Left ventricle myocardium superior (tissue), 1 donor: ENCODE measurements at regions not wholly inside any gene's neighbourhood (a gene's known extent, or its start where the extent isn't known, plus 50 kb on each side); places are given as distances from the start of the nearest gene placed in this dataset.
"Not testable (repeated sequence)": the region's sequence is repeated elsewhere in the genome, so short reads cannot be mapped to it uniquely, and the experiment has no call there.

ENCODE experiments used
- ATAC-seq: fragments of 200-7000 bp; cut with Tn5 transposase; one replicate; pipeline ENCODE4 v1.9.1; 2020; ENCODE audit warnings: mild to moderate bottlenecking, moderate library complexity
- DNase-seq: peaks from one replicate; pipeline ENCODE4 v3.0.0-alpha.2; 2020
- intact Hi-C: fragments of 100-400 bp; cut with micrococcal nuclease; formaldehyde crosslinking; loops from one replicate; pipeline ENCODE4 v1.11.0; 2022
- donor health status: DM: no; HTN: yes; CAD: no; lungs with severe emphysema.

DNA sequence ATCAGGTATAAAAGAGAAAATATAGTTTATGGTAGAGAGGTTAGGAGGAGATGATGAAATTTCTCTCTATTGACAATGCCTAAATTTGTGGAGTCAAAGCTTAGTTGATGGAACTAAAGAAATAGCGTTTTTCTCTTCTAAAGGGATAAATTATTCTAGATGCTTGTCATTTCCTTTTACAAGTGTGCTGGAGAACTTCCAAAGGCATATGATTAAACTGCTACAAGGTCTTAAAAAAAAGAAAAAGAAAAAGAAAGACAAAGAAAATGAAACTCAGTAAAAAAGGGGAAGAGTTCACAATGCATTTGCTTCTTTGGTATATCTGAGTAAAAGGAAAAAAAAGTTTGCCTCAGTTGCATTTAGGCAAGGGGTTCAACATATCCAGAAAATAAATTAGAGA is 499.8 kb upstream of the PTCHD4 start:
- intact Hi-C loops: no loop called here
- DNase-seq: no peak
- ATAC-seq: no peak

DNA sequence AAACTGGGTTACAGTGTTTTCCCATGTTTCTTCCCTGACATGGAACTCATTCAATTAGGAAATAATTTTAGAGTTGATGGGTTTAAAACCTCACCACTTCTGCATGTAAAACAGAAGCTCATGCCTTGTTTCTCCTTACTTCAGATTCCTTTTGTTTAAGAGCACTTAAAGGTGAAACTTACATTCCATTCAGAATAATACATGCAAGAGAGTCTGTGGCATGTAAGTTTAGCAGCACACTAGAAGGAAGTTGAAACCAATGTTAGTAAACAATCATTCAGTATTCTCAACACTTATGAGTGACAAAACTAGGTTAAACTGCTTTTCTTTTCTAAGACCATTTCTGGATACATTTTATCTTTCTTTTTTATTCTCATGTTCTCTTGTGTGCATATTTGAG is 495.6 kb upstream of the PTCHD4 start:
- ATAC-seq (no peak), DNase-seq (no peak)
- intact Hi-C loops: no loop called here

DNA sequence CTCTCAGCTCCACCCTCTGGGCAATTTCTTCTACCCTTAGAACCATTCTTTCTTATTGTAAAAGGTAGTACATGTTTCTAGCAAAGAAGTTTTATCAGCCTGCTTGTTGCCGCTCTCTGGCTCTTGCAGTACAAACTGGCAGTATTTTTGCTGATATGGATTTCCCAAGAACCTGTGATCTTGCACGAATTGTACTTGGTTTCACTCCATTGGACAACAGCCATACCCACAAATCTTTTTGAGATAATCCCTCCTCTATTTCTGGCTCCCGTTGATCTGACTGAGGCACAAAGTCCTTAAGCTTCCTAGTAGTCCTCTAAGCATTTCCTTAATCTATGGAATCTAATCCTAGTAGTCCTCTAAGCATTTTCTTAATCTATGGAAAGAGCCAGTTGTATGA is 487.0 kb upstream of the PTCHD4 start:
- no peak for DNase-seq
- no peak for ATAC-seq
- intact Hi-C loops: no loop called here

DNA sequence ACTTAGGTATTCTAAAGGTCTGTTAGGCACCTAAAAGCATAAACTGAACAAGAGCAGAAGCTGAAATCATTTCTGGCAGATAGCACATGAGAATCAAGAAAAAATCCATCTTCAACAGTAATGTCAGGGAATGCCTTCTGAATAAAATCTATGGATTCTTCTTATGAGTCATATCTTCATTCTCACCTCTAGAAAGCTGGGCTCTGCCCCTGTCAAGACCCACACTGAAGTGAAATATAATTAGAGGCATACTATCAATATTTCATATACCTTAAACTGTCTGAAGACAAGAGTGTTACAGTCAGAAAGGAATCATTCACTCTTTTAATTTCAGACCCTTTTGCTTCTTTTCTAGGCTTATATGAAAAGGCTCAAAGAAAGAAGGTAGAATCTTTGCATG is 485.8 kb upstream of the PTCHD4 start:
- ATAC-seq (no peak), DNase-seq (no peak)
- intact Hi-C loops: no loop called here

DNA sequence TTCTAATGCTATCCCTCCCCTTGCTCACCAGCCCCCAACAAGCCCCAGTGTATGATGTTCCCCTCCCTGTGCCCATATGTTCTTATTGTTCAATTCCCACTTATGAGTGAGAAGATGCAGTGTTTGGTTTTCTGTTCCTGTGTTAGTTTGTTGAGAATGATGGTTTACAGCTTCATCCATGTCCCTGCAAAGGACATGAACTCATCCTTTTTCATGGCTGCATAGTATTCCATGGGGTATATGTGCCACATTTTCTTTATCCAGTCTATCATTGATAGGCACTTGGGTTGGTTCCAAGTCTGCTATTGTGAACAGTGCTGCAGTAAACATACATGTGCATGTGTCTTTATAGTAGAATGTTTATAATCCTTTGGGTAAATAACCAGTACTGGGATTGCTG is 480.2 kb upstream of the PTCHD4 start:
- DNase-seq, intact Hi-C loops, ATAC-seq: not testable (repeated sequence)

DNA sequence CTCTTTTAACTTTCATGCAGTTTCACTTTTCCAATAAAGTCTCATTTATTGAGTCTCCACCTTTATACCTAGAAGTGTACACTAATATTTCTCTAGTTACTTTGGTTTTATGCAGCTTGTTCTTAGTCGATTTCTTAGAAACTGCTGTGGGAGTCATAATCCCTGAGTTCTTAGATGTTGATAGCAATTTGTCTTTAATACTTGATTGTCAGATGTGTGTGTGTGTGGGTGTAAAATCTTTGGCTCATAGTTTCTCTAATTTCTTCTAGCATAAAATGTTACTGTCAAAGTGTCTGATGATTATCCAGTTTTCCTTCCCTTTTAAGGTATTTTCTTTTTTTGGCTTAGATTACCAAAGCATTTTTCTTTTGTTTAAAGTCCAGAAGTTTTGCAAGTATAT is 473.8 kb upstream of the PTCHD4 start:
- DNase-seq (no peak), ATAC-seq (no peak)
- intact Hi-C loops: no loop called here

DNA sequence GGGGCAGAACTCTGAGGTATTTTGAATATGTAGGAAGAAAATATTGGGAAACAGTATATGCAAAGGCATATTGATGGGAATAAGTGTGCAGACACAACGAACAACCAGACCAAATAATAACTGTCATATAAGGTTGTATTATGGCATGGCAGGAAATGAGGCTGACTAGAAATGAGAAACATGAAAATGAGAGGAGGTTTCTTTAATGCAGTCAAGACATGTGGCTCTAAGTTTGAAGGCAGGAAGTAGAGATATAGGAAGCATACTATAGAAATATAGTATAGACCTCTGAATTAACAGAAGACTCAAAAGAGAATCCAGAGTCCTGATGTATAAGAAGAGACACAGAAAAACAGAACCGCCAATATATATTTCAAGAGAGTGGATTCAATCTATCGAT is 459.7 kb upstream of the PTCHD4 start:
- no peak for ATAC-seq
- no peak for DNase-seq
- intact Hi-C loops: no loop called here

DNA sequence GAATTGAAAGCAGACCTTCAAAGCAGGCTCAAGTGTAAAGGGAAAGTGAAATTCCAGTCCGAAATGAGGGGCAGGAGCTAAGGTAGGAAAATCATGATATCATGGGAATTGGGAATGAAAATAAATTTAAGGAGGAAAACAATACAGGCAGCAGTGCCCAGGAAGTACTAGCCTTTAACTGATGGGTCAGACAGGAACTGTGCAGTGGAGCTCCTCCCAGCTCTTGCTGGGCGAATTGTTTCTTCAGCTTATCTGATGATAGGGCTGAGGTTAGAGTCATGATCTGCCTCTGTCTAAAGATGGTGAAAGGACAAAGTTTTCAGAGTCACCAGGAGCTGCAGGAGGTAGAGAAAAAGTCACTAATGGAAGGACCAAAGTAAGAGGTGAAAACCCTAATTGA is 457.9 kb upstream of the PTCHD4 start:
- intact Hi-C loops: no loop called here
- ATAC-seq (no peak), DNase-seq (no peak)

DNA sequence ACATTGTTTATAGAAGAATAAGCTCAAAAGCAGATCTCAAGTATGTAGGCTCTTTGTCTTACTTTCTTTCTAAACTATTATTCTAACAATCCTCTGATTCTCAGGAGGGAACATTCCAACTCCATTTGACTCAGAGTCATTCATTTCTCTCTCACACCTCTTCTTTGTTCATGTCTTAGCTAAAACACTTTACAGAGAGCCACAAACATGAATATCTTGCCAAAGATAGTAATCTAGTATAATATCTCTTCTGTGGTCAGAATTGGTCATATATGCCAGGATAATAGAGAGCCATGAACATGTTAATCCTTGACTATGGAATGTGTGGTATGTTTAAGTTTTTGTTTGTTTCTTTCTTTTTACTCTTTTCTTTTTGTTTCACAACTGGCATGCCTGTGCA is 456.0 kb upstream of the PTCHD4 start:
- intact Hi-C loops: no loop called here
- ATAC-seq: no peak
- DNase-seq: no peak

DNA sequence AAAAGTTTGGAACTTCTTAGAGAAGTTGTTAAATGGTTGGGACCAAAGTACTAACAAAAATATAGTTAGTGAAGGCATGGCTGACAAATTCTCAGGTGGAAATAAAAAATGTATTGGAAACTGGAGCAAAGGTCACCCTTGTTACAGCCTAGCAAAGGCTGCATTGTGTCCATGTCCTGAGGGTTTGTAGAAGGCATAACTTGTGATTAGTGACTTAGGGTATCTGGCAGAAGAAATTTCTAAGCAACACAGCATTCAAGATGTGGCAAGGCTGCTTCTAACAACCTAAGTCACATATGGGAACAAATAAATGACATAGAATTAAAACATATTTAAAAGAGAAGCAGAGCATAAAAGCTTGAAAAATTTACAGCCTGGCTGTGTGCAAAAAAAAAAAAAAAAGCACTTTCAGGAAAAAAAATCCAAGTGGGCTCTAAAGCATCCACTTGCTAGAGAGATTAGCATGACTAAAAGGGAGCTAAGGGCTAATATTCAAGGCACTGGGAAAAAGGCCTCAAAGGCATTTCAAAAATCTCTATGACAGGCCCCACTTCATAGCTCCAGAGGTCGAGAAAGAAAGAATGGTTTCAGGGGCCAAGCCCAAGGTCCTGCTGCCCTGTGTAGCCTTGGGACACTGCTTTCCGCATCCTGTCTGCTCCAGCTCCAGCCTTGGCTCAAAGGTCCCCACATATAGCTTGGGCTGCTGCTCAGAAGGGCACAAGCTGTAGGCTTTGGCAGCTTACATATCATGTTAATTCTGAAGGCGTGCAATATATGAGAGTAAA is 453.2 kb upstream of the PTCHD4 start:
- DNase-seq (no peak), ATAC-seq (no peak)
- intact Hi-C loops: no loop called here

DNA sequence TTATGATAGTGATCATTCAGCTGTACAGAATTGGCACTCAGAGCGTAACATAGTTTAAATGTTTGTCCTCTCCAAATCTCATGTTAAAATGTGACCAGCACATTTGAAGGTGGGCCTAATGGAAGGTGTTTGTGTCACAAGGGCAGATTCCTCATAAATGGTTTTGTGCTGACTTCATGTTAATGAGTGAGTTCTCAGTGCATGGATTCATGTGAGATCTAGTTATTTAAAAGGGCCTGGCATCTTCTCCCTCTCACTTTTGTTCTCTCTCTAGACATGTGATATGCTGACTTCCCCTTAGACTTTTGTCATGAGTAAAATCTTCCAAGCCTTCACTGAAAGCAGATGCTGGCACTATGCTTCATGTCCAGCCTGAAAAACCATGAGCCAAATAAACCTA is 452.4 kb upstream of the PTCHD4 start:
- DNase-seq (no peak), ATAC-seq (no peak)
- intact Hi-C loops: no loop called here

DNA sequence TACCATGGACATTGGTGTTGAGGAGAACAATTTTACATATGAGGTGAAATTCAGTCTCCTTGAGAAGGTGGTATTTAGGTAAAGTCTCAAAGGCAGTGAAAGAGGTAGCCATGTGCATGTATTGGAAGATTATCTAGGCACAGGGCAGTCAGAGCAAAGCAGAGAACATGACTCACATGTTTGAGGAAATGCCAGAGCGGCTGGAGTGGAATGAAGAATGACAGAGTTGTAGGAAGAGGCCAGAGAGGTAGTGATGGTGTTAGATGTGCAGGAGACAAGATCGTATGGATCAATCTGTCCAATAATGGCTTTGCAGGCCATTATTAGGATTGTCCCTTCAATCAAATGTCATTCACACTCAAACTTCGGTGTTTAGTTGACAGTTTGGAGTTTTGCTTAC is 449.4 kb upstream of the PTCHD4 start:
- intact Hi-C loops: no loop called here
- ATAC-seq: no peak
- no peak for DNase-seq

DNA sequence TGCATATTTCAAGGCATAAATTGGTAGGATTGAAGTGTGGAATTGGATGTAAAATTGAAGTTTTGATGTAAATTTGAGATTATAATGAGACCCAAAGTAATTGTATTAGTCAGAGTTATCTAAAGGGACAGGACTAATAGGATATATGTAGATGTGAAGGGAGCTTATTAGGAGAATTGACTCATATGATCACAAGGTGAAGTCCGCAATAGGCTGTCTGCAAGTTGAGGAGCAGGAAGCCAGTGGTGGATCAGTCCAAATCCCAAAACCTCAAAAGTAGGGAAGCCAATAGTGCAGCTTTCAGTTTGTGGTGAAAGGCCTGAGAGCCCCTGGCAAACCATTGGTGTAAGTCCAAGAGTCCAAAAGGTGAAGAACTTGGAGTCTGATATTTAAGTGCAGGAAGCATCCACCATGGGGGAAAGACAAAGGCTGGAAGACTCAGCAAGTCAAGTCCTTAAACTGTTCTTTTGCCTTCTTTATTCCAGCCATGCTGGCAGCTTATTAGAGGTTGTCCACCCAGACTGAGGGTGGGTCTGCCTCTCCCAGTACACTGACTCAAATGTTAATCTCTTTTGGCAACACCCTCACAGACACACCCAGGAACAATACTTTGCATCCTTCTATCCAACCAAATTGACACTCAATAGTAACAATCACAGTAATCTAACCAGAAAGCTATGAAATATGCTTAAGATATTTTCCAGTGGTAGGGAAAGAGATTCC is 442.6 kb upstream of the PTCHD4 start:
- DNase-seq (no peak), ATAC-seq (no peak)
- intact Hi-C loops: no loop called here

DNA sequence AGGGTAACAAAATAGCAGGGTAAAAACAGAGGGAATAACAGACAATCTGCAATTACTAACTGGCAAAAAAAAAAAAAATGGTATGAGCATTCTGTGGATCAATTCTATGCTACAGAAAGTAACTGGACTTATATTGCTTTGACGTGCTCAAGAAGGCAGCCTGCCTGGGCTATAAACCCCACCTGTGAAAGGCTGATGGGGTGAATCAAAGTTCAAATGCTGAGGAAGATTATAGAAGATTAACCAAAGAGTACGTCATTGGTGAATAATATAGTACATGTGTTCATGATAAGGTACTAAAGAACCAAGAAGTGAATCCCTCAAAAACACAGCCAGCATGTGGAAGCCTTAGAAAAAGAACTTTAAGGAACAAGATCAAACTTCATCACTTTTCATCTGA is 441.9 kb upstream of the PTCHD4 start:
- intact Hi-C loops: no loop called here
- DNase-seq (no peak), ATAC-seq (no peak)

DNA sequence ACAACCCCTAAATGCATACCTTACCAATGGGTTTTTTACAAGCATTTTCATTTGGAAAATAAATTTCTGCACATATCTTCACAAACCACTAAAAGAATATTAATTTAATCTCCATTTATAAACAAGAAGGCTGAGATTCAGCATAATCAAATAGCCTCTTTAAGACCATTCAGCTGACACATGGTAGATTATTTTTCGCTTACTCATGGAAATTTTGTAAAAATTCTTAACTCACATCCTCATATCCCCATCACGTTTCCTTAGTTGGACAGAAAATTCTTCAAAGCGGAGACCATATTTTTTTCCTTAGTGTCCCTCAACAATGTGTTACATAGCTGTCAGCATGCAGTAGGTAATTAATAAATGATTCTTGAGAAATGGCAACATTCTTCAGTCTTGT is 439.6 kb upstream of the PTCHD4 start:
- intact Hi-C loops: no loop called here
- no peak for ATAC-seq
- no peak for DNase-seq

DNA sequence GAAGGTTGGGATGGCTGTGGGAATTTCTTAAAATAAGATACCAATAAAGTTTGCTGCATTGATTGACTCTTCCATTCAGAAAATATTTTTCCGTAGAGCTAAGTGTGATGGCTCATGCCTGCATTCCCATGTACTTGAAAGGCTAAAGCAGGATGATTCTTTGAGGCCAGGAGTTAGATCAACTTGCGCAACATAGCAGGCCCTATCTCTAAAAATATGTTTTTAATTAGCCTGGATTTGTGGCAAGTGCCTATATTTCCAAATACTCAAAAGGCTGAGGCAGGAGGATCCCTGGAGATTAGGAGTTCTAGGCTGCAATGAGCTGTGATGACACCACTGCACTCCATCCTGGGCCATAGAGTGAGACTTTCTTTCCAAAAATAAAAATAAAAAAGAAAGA is 431.2 kb upstream of the PTCHD4 start:
- no peak for ATAC-seq
- intact Hi-C loops: no loop called here
- DNase-seq: no peak

DNA sequence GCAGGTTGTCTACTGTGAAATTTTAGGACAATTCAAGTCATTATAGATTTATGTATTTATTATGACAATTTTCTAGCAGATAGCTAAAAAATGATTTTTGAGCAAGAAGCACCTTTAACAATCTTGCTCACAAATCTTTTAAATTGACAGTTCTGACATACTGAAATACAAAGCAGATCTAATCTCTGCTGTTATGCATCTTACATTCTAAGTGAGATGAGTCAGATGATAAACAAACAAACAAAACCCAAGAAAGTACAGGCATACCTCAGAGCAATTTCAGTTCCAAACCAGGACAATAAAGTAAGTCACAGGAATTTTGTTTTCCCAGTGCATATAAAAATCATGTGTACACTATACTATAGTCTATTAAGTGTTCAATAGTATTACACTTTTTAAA is 430.7 kb upstream of the PTCHD4 start:
- intact Hi-C loops: no loop called here
- ATAC-seq: no peak
- DNase-seq: no peak

DNA sequence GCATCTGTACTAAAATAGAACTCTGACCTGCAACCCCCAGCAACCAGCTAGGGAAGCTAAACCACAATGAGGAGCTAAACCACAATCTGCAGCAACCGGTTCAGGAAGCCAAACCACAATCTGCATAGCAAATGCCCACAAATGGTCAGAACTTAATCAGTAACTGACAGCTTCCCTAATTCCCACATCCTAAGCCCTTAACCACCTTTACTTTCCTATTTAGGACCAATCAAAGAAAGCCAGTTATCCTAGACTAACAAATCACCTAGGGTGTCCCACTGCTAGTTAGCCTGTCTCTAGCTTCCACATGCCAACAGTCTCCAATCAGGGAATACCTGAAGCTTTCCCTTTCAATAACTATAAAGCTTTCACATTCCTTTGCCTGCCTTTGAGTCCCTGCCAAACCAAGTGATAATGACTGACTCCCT is 424.6 kb upstream of the PTCHD4 start:
- ATAC-seq: no peak

DNA sequence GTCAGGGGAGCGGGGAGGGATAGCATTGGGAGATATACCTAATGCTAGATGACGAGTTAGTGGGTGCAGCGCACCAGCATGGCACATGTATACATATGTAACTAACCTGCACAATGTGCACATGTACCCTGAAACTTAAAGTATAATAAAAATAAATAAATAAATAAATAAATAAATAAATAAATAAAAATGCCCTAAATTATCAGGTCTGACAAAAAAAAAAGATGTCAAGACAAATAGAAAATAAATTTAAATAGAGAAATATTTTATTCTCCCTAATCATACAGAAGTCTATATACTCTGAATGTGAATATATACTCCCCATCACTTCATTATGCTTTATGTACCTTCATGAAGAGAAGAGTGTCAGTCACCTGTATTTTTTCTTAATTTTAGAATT is 420.0 kb upstream of the PTCHD4 start:
- intact Hi-C loops, ATAC-seq, DNase-seq: not testable (repeated sequence)

More for the DNA sequence above, 424.6 kb upstream of the PTCHD4 start:
- no peak for DNase-seq
- intact Hi-C loops: no loop called here

DNA sequence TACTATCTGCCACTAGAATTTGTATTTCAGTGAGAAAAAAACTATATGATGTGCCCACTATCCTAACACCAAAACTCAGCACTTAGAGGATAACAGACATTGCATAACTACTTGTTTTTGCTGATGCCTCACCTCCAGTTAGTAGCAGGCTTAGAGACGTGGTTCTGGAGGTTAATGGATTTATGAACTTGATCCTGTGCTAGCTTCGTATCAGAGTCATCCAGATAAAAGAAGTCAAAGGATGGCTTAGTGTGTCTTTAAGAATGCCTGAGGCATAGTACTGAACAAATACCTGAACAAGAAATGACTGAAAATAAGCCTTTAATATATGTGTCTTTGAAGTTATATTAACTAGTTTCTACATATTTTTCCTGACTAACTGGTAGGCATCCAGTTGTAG is 414.9 kb upstream of the PTCHD4 start:
- ATAC-seq (no peak), DNase-seq (no peak)
- intact Hi-C loops: no loop called here

DNA sequence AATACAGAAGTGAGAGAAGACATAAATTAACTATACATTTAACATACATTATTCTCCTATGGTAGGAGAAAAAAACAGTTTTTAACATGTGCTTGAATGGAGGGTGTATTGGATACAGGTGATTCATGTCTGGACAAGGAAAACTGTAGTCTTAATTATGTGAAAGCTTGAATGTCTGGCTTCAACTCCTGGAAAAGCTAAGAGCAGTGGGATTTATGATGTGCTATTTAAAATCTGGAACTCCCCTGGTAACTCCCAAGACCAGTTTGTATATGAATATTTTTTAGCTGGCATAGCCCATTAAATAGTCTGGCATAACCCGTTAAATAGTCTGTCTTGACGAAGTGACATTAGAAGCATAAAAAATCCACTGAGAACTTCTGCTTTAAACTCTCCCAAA is 410.0 kb upstream of the PTCHD4 start:
- intact Hi-C loops: no loop called here
- DNase-seq: no peak
- ATAC-seq: no peak
